SJSA1 (cell line): ENCODE measurements at regions not wholly inside any gene's neighbourhood (a gene's known extent, or its start where the extent isn't known, plus 50 kb on each side); places are given as distances from the start of the nearest gene placed in this dataset.

Experiments used
- DNase-seq, 2 experiments: peaks; one replicate each; pipeline ENCODE4 v3.0.0-alpha.2; 2015 to 2020; ENCODE audit warnings: low spot score in 2 of 2, low read depth in 1 of 2
- H3K27ac ChIP-seq: fragments of 250-450 bp; sonication (Bioruptor Pico); 2 replicates; pipeline ENCODE4 v1.5.1; 2020; ENCODE audit warnings: mild to moderate bottlenecking, moderate library complexity
- H3K27me3 ChIP-seq: fragments of 250-450 bp; sonication (Bioruptor Pico); replicated peaks from 2 replicates; pipeline ENCODE4 v1.5.1; 2020; ENCODE audit warnings: mild to moderate bottlenecking, moderate library complexity
- H3K36me3 ChIP-seq: fragments of 250-450 bp; sonication (Bioruptor Pico); 2 replicates; pipeline ENCODE4 v1.5.1; 2020; ENCODE audit warnings: mild to moderate bottlenecking
- H3K4me1 ChIP-seq: fragments of 250-450 bp; sonication (Bioruptor Pico); replicated peaks from 2 replicates; pipeline ENCODE4 v1.6.1; 2021; ENCODE audit warnings: mild to moderate bottlenecking
- H3K4me3 ChIP-seq: fragments of 250-450 bp; sonication (Bioruptor Pico); 2 replicates; pipeline ENCODE4 v1.5.1; 2020; ENCODE audit warnings: mild to moderate bottlenecking
- H3K9me3 ChIP-seq: fragments of 250-450 bp; sonication (Bioruptor Pico); replicated peaks from 2 replicates; pipeline ENCODE4 v1.5.1; 2020; ENCODE audit warnings: mild to moderate bottlenecking

- Histone ChIP-seq H3K36me3 (no peaks in the 10 kb centered on the region), H3K4me1 (no peaks in the 10 kb centered on the region), H3K9me3 (no peaks in the 10 kb centered on the region), H3K27ac (no peak overlapping the region), H3K4me3 (no peak overlapping the region), H3K27me3 (no peaks in the 10 kb centered on the region)
- DNase-seq, result no peak
Measured at GRCh38 chr1:87678266-87678665, 349.6 kb downstream of the LMO4 start.

GRCh38 chr1:87682565-87682964, 353.9 kb downstream of the LMO4 start:
- H3K36me3 ChIP-seq, result no peaks in the 10 kb centered on the region
- DNase-seq, result no peak
- no peaks in the 10 kb centered on the region for H3K4me1 ChIP-seq
- H3K27ac ChIP-seq, result no peak overlapping the region
- no peak overlapping the region for H3K4me3 ChIP-seq
- H3K9me3 ChIP-seq, result no peaks in the 10 kb centered on the region
- H3K27me3 ChIP-seq, result no peaks in the 10 kb centered on the region

GRCh38 chr1:87683196-87683956, 354.7 kb downstream of the LMO4 start:
- H3K36me3 ChIP-seq, result no peaks in the 10 kb centered on the region
- H3K27me3 ChIP-seq, result no peaks in the 10 kb centered on the region
- no peak overlapping the region for H3K4me3 ChIP-seq
- no peak for DNase-seq
- no peaks in the 10 kb centered on the region for H3K4me1 ChIP-seq
- H3K9me3 ChIP-seq, result no peaks in the 10 kb centered on the region
- H3K27ac ChIP-seq, result no peak overlapping the region

GRCh38 chr1:87684194-87684593, 355.5 kb downstream of the LMO4 start:
- Histone ChIP-seq H3K4me1 (no peaks in the 10 kb centered on the region), H3K27me3 (no peaks in the 10 kb centered on the region), H3K27ac (no peak overlapping the region), H3K4me3 (no peak overlapping the region), H3K9me3 (no peaks in the 10 kb centered on the region), H3K36me3 (no peaks in the 10 kb centered on the region)
- DNase-seq, result no peak

- Histone ChIP-seq H3K36me3 (no peaks in the 10 kb centered on the region), H3K27me3 (no peaks in the 10 kb centered on the region), H3K4me3 (no peak overlapping the region), H3K9me3 (no peaks in the 10 kb centered on the region), H3K27ac (no peak overlapping the region), H3K4me1 (no peaks in the 10 kb centered on the region)
- no peak for DNase-seq
Measured at GRCh38 chr1:87684713-87685205, 356.1 kb downstream of the LMO4 start.

DNA sequence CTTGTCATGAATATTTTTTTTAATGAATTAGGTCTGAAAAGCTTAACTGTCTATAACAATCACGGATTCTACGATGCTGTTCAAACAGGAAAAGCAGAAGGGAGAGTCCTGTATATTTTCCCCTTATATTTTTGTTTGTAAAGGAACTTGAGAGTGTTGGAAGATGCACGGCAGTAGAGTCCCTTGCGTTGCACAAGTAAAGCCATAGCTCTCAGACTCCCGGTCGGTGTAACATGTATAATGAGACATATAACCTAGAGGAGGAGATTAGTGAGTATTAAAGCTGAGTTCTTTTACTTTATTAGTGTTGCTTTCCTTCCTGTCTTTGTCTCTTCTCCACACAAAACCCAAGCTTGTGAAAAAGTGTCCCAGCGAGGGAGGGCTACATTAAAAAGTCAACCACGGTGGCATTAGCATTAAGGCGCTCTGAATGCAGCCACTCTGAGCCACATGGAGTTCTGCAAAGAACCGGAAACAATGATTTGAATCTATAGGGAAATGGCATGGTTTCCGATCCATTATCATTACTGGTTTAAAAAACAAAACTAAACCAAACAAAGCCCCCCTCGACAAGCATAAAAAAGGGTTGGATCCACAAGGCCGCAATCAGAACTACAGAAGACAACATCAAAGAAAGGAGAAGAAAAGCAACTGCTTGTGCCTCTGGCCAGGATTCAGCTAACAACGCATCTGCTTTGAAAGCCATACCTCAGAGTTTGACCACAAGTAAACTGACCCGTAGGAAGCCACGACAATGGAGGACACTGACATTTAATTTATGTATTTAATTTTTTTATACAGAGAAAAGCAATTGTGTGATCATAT, 356.8 kb downstream of the LMO4 start:
- Histone ChIP-seq H3K4me3 (no peak overlapping the region), H3K9me3 (no peaks in the 10 kb centered on the region), H3K4me1 (no peaks in the 10 kb centered on the region), H3K27me3 (no peaks in the 10 kb centered on the region), H3K36me3 (no peaks in the 10 kb centered on the region), H3K27ac (no peak overlapping the region)
- DNase-seq, result no peak

- Histone ChIP-seq H3K27me3 (no peaks in the 10 kb centered on the region), H3K9me3 (no peaks in the 10 kb centered on the region), H3K36me3 (no peaks in the 10 kb centered on the region), H3K27ac (no peak overlapping the region), H3K4me3 (no peak overlapping the region), H3K4me1 (no peaks in the 10 kb centered on the region)
- no peak for DNase-seq
Measured at GRCh38 chr1:87686136-87686495, 357.4 kb downstream of the LMO4 start.

DNA sequence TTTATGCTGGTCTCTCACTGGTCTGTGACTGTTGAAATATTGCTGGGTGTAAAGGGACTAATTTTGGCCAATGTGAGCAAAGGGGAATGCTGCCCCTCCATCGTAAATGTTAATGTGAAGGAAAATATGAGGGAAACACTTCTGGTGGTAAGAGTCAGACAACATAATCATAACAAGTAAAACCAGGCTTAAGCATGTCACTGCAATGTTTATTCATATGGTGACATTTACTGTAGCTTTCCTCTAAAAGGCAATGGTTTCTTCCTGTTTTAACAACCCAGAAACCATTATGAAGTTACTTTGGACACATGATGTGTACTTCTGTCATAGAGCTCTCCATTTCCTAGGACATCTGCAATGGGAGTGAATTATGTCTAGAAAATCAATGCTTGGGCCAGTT, 358.0 kb downstream of the LMO4 start:
- H3K4me3 ChIP-seq, result no peak overlapping the region
- no peaks in the 10 kb centered on the region for H3K9me3 ChIP-seq
- DNase-seq, result no peak
- no peak overlapping the region for H3K27ac ChIP-seq
- H3K27me3 ChIP-seq, result no peaks in the 10 kb centered on the region
- no peaks in the 10 kb centered on the region for H3K4me1 ChIP-seq
- no peaks in the 10 kb centered on the region for H3K36me3 ChIP-seq

DNA sequence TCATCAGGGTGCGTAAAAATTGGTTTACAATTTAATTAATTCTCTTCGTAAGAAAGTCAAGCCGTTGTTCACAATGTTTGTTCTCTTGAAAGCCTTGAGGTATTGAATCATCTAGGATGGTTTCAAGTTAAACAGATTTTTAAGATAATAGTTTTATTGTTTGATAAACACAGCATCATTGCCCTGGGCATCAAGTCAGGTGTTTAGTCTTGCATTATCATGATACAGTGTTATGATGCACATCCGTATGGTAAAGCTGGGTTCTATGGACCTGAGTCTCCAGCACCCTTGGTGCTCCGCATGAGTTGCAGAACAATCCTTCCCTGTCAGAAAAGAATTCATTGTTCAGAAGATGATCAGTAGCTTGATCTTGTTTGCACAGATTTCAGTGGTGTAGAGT, 359.5 kb downstream of the LMO4 start:
- no peaks in the 10 kb centered on the region for H3K9me3 ChIP-seq
- no peak for DNase-seq
- no peaks in the 10 kb centered on the region for H3K27me3 ChIP-seq
- no peaks in the 10 kb centered on the region for H3K4me1 ChIP-seq
- no peak overlapping the region for H3K27ac ChIP-seq
- H3K36me3 ChIP-seq, result no peaks in the 10 kb centered on the region
- no peak overlapping the region for H3K4me3 ChIP-seq

DNA sequence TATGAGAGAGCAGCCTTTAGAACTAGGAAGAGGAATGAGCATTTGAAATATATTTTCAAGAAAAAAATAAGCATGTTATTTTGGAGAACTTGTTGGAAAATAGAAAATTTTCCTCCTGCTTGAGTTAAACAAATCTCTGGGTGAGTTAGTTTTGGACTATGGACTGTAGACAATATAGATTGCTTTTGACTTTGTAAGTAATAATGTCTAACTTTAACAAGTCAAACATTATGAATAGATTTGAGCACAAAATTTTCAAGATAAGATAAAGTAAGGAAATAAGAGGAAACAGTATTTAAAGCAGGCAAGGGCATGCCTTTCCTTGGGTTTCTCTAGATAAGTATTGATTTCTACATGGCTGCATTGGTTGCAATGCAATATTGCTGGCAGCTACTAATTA, 360.8 kb downstream of the LMO4 start:
- Histone ChIP-seq H3K36me3 (no peaks in the 10 kb centered on the region), H3K27me3 (no peaks in the 10 kb centered on the region), H3K27ac (no peak overlapping the region), H3K4me3 (no peak overlapping the region), H3K9me3 (no peaks in the 10 kb centered on the region), H3K4me1 (no peaks in the 10 kb centered on the region)
- DNase-seq, result no peak

DNA sequence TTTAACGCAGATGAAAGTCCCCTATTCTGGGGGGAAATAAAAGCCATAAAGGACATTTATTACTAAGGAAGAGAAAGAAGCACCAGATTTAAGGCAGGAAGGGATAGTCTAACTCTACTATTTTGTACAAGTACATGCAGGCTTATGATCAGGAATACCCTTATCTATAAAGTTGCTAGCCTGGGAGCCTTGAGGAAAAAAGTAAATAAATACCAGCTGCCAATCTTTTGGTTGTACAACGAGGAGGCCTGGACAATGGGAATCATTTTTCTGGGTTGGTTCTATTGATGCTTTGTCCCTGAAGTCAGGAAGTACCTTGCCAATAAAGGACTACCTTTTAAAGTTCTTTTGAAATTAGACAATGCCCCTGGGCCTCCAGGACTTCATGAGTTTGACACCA, 367.8 kb downstream of the LMO4 start:
- Histone ChIP-seq H3K4me1 (no peaks in the 10 kb centered on the region), H3K27me3 (no peaks in the 10 kb centered on the region), H3K36me3 (no peaks in the 10 kb centered on the region), H3K9me3 (no peaks in the 10 kb centered on the region), H3K4me3 (no peak overlapping the region), H3K27ac (no peak overlapping the region)
- DNase-seq, result no peak

DNA sequence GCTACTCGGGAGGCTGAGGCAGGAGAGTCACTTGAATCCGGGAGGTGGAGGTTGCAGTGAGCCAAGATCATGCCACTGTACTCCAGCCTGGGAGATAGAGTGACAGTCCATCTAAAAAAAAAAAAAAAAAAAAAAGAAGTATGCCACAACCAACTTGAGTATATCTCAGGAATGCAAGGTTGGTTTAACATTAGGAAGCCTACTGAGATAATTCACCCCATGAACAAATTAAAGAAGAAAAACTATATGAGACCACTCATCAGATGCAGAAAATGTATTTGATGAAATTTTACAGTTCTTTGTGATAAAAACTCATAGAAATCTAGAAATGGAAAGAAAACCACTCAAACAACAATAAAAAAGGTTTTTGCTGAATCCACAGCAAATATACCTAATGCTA, 373.8 kb downstream of the LMO4 start:
- no peaks in the 10 kb centered on the region for H3K36me3 ChIP-seq
- no peak overlapping the region for H3K4me3 ChIP-seq
- no peak overlapping the region for H3K27ac ChIP-seq

DNA sequence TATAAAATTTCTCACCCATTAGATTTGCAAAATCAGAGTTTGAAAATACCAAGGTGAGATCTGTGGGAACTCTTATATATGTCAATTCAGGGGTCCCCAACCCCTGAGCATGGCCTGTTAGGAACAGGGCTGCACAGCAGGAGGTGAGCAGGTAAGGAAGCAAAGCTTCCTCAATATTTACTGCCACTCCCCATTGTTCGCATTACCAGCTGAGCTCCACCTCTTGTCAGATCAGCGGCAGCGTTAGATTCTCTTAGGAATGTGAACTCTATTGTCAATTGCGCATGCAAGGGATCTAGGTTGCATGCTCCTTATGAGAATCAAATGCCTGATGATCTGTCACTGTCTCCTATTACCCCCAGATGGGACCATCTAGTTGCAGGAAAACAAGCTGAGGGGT, 376.6 kb downstream of the LMO4 start:
- Histone ChIP-seq H3K36me3 (no peaks in the 10 kb centered on the region), H3K27ac (no peak overlapping the region), H3K27me3 (no peaks in the 10 kb centered on the region), H3K4me1 (no peaks in the 10 kb centered on the region), H3K4me3 (no peak overlapping the region), H3K9me3 (no peaks in the 10 kb centered on the region)
- DNase-seq, result no peak

More for the DNA sequence above, 373.8 kb downstream of the LMO4 start:
- Histone ChIP-seq H3K4me1 (no peaks in the 10 kb centered on the region), H3K9me3 (no peaks in the 10 kb centered on the region), H3K27me3 (no peaks in the 10 kb centered on the region)
- no peak for DNase-seq

- no peaks in the 10 kb centered on the region for H3K27me3 ChIP-seq
- H3K4me1 ChIP-seq, result no peaks in the 10 kb centered on the region
- H3K4me3 ChIP-seq, result no peak overlapping the region
- H3K36me3 ChIP-seq, result no peaks in the 10 kb centered on the region
- DNase-seq, result no peak
- H3K9me3 ChIP-seq, result no peaks in the 10 kb centered on the region
- no peak overlapping the region for H3K27ac ChIP-seq
Measured at GRCh38 chr1:87706203-87706602, 377.5 kb downstream of the LMO4 start.
